SK-N-SH treated with all-trans-retinoic acid at 6 μM for 48 hours (cell line): ENCODE measurements at regions not wholly inside any gene's neighbourhood (a gene's known extent, or its start where the extent isn't known, plus 50 kb on each side); places are given as distances from the start of the nearest gene placed in this dataset.

ENCODE experiments used
- POU6F1 ChIP-seq: fragments of 250-450 bp; sonication (Bioruptor Pico); IDR thresholded peaks from 2 replicates; pipeline ENCODE4 v1.8.0; 2021; ENCODE audit warnings: low read depth, mild to moderate bottlenecking, moderate library complexity, borderline replicate concordance
- ZNF565 ChIP-seq: fragments of 450-650 bp; formaldehyde crosslinking; conservative IDR thresholded peaks from 2 replicates; pipeline ENCODE4 v1.5.0; 2020; ENCODE audit warnings: low read depth, mild to moderate bottlenecking, moderate library complexity

DNA sequence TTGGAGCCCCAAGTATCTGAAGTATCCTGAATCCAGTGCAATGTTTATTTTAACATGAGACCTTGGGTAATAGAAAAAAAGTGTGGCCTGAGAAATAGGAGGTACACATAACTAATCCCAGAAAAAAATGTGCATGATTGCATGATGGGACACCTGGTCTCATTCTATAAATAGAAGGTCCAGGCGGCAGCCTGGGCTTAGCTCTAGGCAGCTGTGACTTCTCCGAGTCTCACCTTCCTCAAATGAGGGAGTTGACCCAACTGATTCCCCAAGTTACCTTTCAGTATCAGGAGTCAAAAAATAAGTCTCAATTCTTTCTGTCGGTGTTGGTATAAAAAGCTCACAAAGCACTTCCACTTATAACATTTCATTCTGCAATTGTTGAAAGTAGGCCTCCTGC lies 65.9 kb upstream of the CCDC190 start:
- TF ChIP-seq POU6F1 (CRISPR knock-in tag) (no peak), ZNF565 (CRISPR knock-in tag) (no peak)
